Muscle layer of colon (tissue), 2 donors: ENCODE measurements at regions not wholly inside any gene's neighbourhood (a gene's known extent, or its start where the extent isn't known, plus 50 kb on each side); places are given as distances from the start of the nearest gene placed in this dataset.
"Not testable (repeated sequence)": the region's sequence is repeated elsewhere in the genome, so short reads cannot be mapped to it uniquely, and the experiment has no call there.

Experiments
- H3K27ac ChIP-seq: one replicate; pipeline ENCODE4 v1.7.0; 2013; ENCODE audit warnings: low read depth, mild to moderate bottlenecking, low read length, moderate library complexity
- H3K27me3 ChIP-seq, 2 donors: one replicate each; pipeline ENCODE4 v1.7.0; 2013; ENCODE audit warnings: low read length in 2 of 2, mild to moderate bottlenecking in 2 of 2; ENCODE audit not compliant: insufficient read depth in 2 of 2, control insufficient read depth in 1 of 2
- H3K36me3 ChIP-seq: one replicate; pipeline ENCODE4 v1.7.0; 2013; ENCODE audit warnings: mild to moderate bottlenecking, low read length; ENCODE audit not compliant: insufficient read depth
- H3K4me1 ChIP-seq: one replicate; pipeline ENCODE4 v1.7.0; 2013; ENCODE audit warnings: mild to moderate bottlenecking, low read length; ENCODE audit not compliant: insufficient read depth
- H3K4me3 ChIP-seq, 2 donors: one replicate each; pipeline ENCODE4 v1.7.0; 2013; ENCODE audit warnings: low read length in 2 of 2, low read depth in 1 of 2, mild to moderate bottlenecking in 1 of 2, moderate library complexity in 1 of 2
- H3K9ac ChIP-seq: one replicate; pipeline ENCODE4 v1.7.0; 2013; ENCODE audit warnings: low read length
- H3K9me3 ChIP-seq: one replicate; pipeline ENCODE4 v1.7.0; 2013; ENCODE audit warnings: mild to moderate bottlenecking, low read length
- donor health status: abdominal sarcoma.
- donor health status: Adenocarcinoma of cecum.

GRCh38 chr9:42806674-42807073 lies 623.2 kb downstream of the SPATA31A6 start:
- not testable (repeated sequence) for H3K4me3 ChIP-seq, H3K9ac ChIP-seq

GRCh38 chr9:42821468-42821867 lies 638.0 kb downstream of the SPATA31A6 start:
- H3K36me3 ChIP-seq, H3K27ac ChIP-seq, H3K4me1 ChIP-seq, H3K4me3 ChIP-seq, H3K27me3 ChIP-seq, H3K9me3 ChIP-seq, H3K9ac ChIP-seq: not testable (repeated sequence)

More at GRCh38 chr9:42806674-42807073, 623.2 kb downstream of the SPATA31A6 start:
- H3K36me3 ChIP-seq, H3K4me1 ChIP-seq, H3K27ac ChIP-seq, H3K9me3 ChIP-seq, H3K27me3 ChIP-seq: not testable (repeated sequence)

DNA sequence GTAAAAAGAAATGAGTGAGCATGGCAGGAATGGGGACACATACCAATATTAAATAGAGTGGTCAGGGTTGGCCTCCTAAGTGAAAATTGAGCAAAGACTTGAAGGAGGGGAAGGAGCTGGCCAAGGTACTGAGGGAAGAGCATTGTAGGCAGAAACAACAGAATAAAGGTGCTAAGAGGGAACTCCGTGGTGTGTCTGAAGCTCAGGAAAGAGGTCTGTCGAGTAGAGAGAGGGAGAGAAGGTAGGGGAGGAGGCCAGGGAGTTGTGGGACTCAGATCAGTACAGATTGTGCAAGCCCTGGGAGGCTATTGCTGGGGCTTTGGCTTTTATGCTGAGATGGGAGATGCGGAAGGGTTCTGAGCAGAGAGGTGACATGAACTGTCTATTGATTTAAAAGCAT lies 664.7 kb downstream of the SPATA31A6 start:
- H3K9me3 ChIP-seq, H3K27ac ChIP-seq, H3K9ac ChIP-seq, H3K36me3 ChIP-seq, H3K4me1 ChIP-seq, H3K27me3 ChIP-seq, H3K4me3 ChIP-seq: not testable (repeated sequence)

- H3K9ac ChIP-seq, H3K4me1 ChIP-seq, H3K27me3 ChIP-seq, H3K27ac ChIP-seq, H3K36me3 ChIP-seq, H3K4me3 ChIP-seq, H3K9me3 ChIP-seq: not testable (repeated sequence)
These were observed 667.6 kb downstream of the SPATA31A6 start for GRCh38 chr9:42850896-42851693.

DNA sequence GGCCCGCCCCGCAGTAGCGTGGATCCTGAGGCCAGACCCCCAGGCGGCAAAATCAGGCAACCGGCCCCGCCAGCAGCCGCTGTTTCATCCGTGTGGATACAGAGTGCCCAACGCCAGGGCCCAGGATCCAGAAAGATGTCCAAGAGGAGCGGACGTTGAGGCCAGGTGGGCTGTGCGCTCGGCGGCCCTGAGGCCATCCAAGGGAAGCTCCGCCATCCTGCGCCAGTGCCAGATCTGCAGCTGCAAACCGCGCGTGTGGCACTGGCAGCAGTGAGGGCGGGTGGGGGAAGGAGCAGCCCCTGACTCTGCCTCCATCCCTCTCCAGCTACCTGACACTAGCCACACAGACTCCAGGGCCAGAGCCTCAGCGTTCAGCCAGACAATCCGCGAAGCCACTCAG lies 668.2 kb downstream of the SPATA31A6 start:
- H3K9ac ChIP-seq, H3K27ac ChIP-seq: not testable (repeated sequence)

GRCh38 chr9:42852133-42852930 lies 668.9 kb downstream of the SPATA31A6 start:
- H3K4me3 ChIP-seq, H3K9me3 ChIP-seq, H3K36me3 ChIP-seq, H3K27ac ChIP-seq, H3K27me3 ChIP-seq, H3K9ac ChIP-seq, H3K4me1 ChIP-seq: not testable (repeated sequence)

More for the DNA sequence above, 668.2 kb downstream of the SPATA31A6 start:
- H3K4me3 ChIP-seq, H3K36me3 ChIP-seq, H3K4me1 ChIP-seq, H3K9me3 ChIP-seq, H3K27me3 ChIP-seq: not testable (repeated sequence)

- not testable (repeated sequence) for H3K4me1 ChIP-seq, H3K27ac ChIP-seq, H3K36me3 ChIP-seq, H3K4me3 ChIP-seq, H3K9me3 ChIP-seq, H3K9ac ChIP-seq, H3K27me3 ChIP-seq
These were observed 676.7 kb downstream of the SPATA31A6 start for GRCh38 chr9:42860133-42860532.

DNA sequence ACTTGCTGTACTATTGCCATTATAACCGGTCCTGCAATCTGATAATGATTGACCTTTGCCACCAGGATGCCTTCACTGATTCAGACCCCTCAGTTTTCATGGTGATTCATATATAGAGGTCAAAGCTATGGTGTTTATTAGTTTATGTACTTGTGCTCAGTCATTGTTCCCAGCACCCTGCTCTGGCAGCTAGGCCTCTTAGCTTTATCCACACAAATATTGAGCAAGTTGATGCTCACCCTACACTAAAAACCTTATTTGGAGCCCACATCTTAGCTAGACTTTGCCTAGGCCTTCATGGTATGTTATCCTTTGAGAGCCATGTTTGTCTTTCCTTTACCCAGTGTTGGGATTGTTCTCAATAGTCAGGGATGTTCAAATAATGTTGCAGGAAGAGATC lies 679.0 kb downstream of the SPATA31A6 start:
- not testable (repeated sequence) for H3K27ac ChIP-seq, H3K4me3 ChIP-seq, H3K27me3 ChIP-seq, H3K9ac ChIP-seq, H3K9me3 ChIP-seq, H3K36me3 ChIP-seq, H3K4me1 ChIP-seq
